ENCODE measurements at regions not wholly inside any gene's neighbourhood (a gene's known extent, or its start where the extent isn't known, plus 50 kb on each side); places are given as distances from the start of the nearest gene placed in this dataset.

- TF ChIP-seq, protein P1, sequence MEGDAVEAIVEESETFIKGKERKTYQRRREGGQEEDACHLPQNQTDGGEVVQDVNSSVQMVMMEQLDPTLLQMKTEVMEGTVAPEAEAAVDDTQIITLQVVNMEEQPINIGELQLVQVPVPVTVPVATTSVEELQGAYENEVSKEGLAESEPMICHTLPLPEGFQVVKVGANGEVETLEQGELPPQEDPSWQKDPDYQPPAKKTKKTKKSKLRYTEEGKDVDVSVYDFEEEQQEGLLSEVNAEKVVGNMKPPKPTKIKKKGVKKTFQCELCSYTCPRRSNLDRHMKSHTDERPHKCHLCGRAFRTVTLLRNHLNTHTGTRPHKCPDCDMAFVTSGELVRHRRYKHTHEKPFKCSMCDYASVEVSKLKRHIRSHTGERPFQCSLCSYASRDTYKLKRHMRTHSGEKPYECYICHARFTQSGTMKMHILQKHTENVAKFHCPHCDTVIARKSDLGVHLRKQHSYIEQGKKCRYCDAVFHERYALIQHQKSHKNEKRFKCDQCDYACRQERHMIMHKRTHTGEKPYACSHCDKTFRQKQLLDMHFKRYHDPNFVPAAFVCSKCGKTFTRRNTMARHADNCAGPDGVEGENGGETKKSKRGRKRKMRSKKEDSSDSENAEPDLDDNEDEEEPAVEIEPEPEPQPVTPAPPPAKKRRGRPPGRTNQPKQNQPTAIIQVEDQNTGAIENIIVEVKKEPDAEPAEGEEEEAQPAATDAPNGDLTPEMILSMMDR (IDR thresholded peaks at IDR 0.05; ENCODE audit: low read depth, low read length) = no peak
- TF ChIP-seq EZH2phosphoT487 (IDR thresholded peaks at IDR 0.05; ENCODE audit: low read depth) = no peak
Observed at GRCh38 chr16:87101903-87102302, 215.3 kb downstream of the C16orf95 start.
